GM12878 (cell line): ENCODE measurements at regions not wholly inside any gene's neighbourhood (a gene's known extent, or its start where the extent isn't known, plus 50 kb on each side); places are given as distances from the start of the nearest gene placed in this dataset.

Experiments
- ATAC-seq: fragments of 200-7000 bp; cut with Tn5 transposase; 3 replicates; pipeline ENCODE4 v1.9.1; 2020; ENCODE audit warnings: mild to moderate bottlenecking, moderate library complexity
- BruUV-seq: library from RNA; stranded (reverse); fragments of 400-500 nt; replicated peaks from 2 replicates; lab custom pipeline; 2021; lab: Mats Ljungman, UMichigan
- CTCF ChIA-PET: fragments of 300-600 bp; sonication (Branson Sonifier 250); formaldehyde crosslinking; extraction: SDS; loops from one replicate; lab custom pipeline; 2021; ENCODE audit warnings: inconsistent platforms; lab: Yijun Ruan, JAX
- POLR2A ChIA-PET: fragments of 350-600 bp; formaldehyde crosslinking; extraction: SDS; loops from one replicate; lab custom pipeline; 2021; ENCODE audit warnings: inconsistent platforms; lab: Charles Lee
- RAD21 ChIA-PET: fragments of 300-600 bp; sonication (Branson Sonifier 250); formaldehyde crosslinking; loops from one replicate; lab custom pipeline; 2023; ENCODE audit warnings: antibody characterized with exemption; ENCODE audit not compliant: unreplicated experiment; lab: Charles Lee
- SMC1A ChIA-PET: fragments of 300-600 bp; sonication (Branson Sonifier 250); formaldehyde crosslinking; loops from one replicate; lab custom pipeline; 2023; ENCODE audit not compliant: unreplicated experiment, uncharacterized antibody; lab: Charles Lee
- DNase-seq: peaks from one replicate; pipeline ENCODE4 v3.0.0-alpha.2; 2011; ENCODE audit warnings: low read depth, low spot score
- FAIRE-seq: peaks from 3 replicates; lab custom pipeline; 2011; peaks lifted over from hg19 to GRCh38; lab: Jason Lieb, UNC
- H2AFZ ChIP-seq: 2 replicates; pipeline ENCODE4 v1.6.0; 2011; ENCODE audit warnings: low read depth, low read length, control low read depth; ENCODE audit not compliant: control insufficient read depth
- H3K27ac ChIP-seq: 2 replicates; pipeline ENCODE4 v1.5.1; 2011; ENCODE audit warnings: control low read depth; ENCODE audit not compliant: control insufficient read depth, insufficient read depth
- H3K27me3 ChIP-seq, 2 experiments: replicated peaks in 1 of 2; 2 replicates each; pipeline versions ENCODE4 v1.6.0 to v1.6.1; 2011; ENCODE audit warnings: low read length in 1 of 2; ENCODE audit not compliant: control insufficient read depth in 2 of 2, insufficient read depth in 2 of 2
- H3K36me3 ChIP-seq, 2 experiments: 2 replicates each; pipeline ENCODE4 v1.5.1; 2011; ENCODE audit warnings: low read length in 1 of 2; ENCODE audit not compliant: control insufficient read depth in 2 of 2, insufficient read depth in 2 of 2
- H3K4me1 ChIP-seq: 2 replicates; pipeline ENCODE4 v1.6.1; 2011; ENCODE audit warnings: mild to moderate bottlenecking, low read length, moderate library complexity, mixed read lengths; ENCODE audit not compliant: control insufficient read depth, insufficient read depth
- H3K4me2 ChIP-seq: 2 replicates; pipeline ENCODE4 v1.6.0; 2011; ENCODE audit warnings: control low read depth; ENCODE audit not compliant: control insufficient read depth, insufficient read depth
- H3K4me3 ChIP-seq: fragments of 200-600 bp; sonication (generic); 2 replicates; pipeline ENCODE4 v1.5.1; 2016
- H3K79me2 ChIP-seq: 2 replicates; pipeline ENCODE4 v1.6.0; 2011; ENCODE audit warnings: low read length; ENCODE audit not compliant: control insufficient read depth, insufficient read depth
- H3K9ac ChIP-seq: 2 replicates; pipeline ENCODE4 v1.8.0; 2011; ENCODE audit warnings: low read length, control low read depth, mixed read lengths; ENCODE audit not compliant: control insufficient read depth, insufficient read depth
- H3K9me3 ChIP-seq: replicated peaks from 3 replicates; pipeline ENCODE4 v1.5.1; 2011; ENCODE audit warnings: mild to moderate bottlenecking, low read length; ENCODE audit not compliant: control insufficient read depth, insufficient read depth
- H4K20me1 ChIP-seq: 2 replicates; pipeline ENCODE4 v1.6.0; 2011; ENCODE audit not compliant: control insufficient read depth, insufficient read depth
- ATF3 ChIP-seq: IDR thresholded peaks from 2 replicates; pipeline ENCODE4 v1.6.1; 2011; ENCODE audit warnings: low read depth, mild to moderate bottlenecking, low read length, moderate library complexity, borderline replicate concordance; ENCODE audit errors: extremely low read depth
- BRCA1 ChIP-seq: IDR thresholded peaks from 2 replicates; pipeline ENCODE4 v1.6.1; 2011; ENCODE audit warnings: low read depth, low read length, improper control_type of control experiment
- CEBPZ ChIP-seq: fragments of 150-350 bp; IDR thresholded peaks from 2 replicates; pipeline ENCODE4 v1.6.1; 2016; ENCODE audit warnings: low read depth, low read length
- CHD2 ChIP-seq: IDR thresholded peaks from 2 replicates; pipeline ENCODE4 v1.6.1; 2011; ENCODE audit warnings: low read depth, low read length, improper control_type of control experiment, borderline replicate concordance
- HDGF ChIP-seq: fragments of 450-650 bp; IDR thresholded peaks from 2 replicates; pipeline ENCODE4 v1.6.1; 2016; ENCODE audit warnings: antibody characterized with exemption
- IKZF2 ChIP-seq, 2 experiments: fragments of 450-650 bp; IDR thresholded peaks; 2 replicates each; pipeline ENCODE4 v1.6.1; 2017; ENCODE audit warnings: mild to moderate bottlenecking in 2 of 2, moderate library complexity in 2 of 2
- NR2C2 ChIP-seq: IDR thresholded peaks from 2 replicates; pipeline ENCODE4 v1.6.1; 2011; ENCODE audit warnings: borderline replicate concordance, low read depth; ENCODE audit not compliant: control insufficient read depth, insufficient read length
- NRF1 ChIP-seq: conservative IDR thresholded peaks from 2 replicates; pipeline ENCODE4 v1.6.1; 2011; ENCODE audit warnings: mild to moderate bottlenecking, low read depth, low read length, improper control_type of control experiment
- PAX5 ChIP-seq: IDR thresholded peaks from 2 replicates; pipeline ENCODE4 v1.6.1; 2011; ENCODE audit warnings: low read depth, low read length, borderline replicate concordance
- RCOR1 ChIP-seq: conservative IDR thresholded peaks from 2 replicates; pipeline ENCODE4 v1.6.1; 2012; ENCODE audit warnings: low read depth, low read length, improper control_type of control experiment
- RUNX3 ChIP-seq: IDR thresholded peaks from 2 replicates; pipeline ENCODE4 v1.6.1; 2012; ENCODE audit warnings: low read length, inconsistent platforms
- ZSCAN29 ChIP-seq: fragments of 450-650 bp; IDR thresholded peaks from 2 replicates; pipeline ENCODE4 v1.6.1; 2017; ENCODE audit warnings: mild to moderate bottlenecking, moderate library complexity
- WGBS: methylation state at CpG from one replicate; pipeline ENCODE4 v1.1.6; 2016; ENCODE audit warnings: low lambda C conversion rate; ENCODE audit not compliant: insufficient replicate concordance, insufficient coverage; ENCODE audit errors: missing lambda C conversion rate; 5-methylcytosine and 5-hydroxymethylcytosine counted together
- in situ Hi-C: fragments of 300-500 bp; cut with MboI; formaldehyde crosslinking; loops from 9 replicates; pipeline ENCODE4 v1.14.3; 2018; ENCODE audit warnings: mixed read lengths
- intact Hi-C: fragments of 100-400 bp; cut with micrococcal nuclease; formaldehyde crosslinking; loops from one replicate; pipeline ENCODE4 v1.14.2; 2022; ENCODE audit not compliant: unreplicated experiment

DNA sequence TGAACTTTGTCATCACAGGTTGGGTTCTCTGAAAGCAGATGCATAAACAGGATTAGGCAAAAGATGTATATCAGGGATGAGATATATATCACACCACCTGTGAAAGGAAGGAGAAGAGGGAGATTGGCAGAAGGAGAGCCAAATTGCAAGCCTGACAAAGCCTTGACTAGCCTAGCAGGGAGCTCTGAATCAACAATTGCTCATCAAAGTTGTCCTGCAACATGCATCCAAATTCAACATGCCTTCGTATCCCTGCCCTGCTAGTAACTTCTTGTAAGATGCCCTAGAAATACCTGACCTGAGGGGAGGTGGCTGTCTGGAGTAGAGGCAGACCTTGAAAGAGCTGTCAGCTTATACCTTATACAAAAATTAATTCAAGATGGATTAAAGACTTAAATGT is 207.1 kb upstream of the HTR1E start:
- Histone ChIP-seq H3K27me3 (no peaks in the 10 kb centered on the region), H4K20me1 (no peaks in the 10 kb centered on the region), H3K4me3 (no peak overlapping the region), H3K9ac (no peak overlapping the region), H3K4me2 (no peak overlapping the region), H3K36me3 (no peaks in the 10 kb centered on the region; a peak in 1 of 4 replicates), H3K9me3 (no peaks in the 10 kb centered on the region), H3K4me1 (no peaks in the 10 kb centered on the region), H2AFZ (no peak overlapping the region), H3K27ac (no peak overlapping the region), H3K79me2 (no peaks in the 10 kb centered on the region)
- ATAC-seq: no peak
- ChIA-PET POLR2A (no interaction called here), SMC1A (interaction anchor here (1.1 kb wide), 1 partner anchor 35 kb away, joined by 3 read pairs; no protein-coding TSS in a partner anchor), CTCF (no interaction called here), RAD21 (no interaction called here)
- in situ Hi-C loops (no loop called here), intact Hi-C loops (no loop called here)
- TF ChIP-seq PAX5 (no peak), IKZF2 (IDR thresholded peaks at IDR 0.05) (no peak), RUNX3 (no peak), ATF3 (no peak), ZSCAN29 (no peak), NRF1 (no peak), HDGF (no peak), CHD2 (no peak), BRCA1 (no peak), NR2C2 (no peak), RCOR1 (no peak), CEBPZ (no peak)
- no TSS peak for BruUV-seq
- DNase-seq: no peak
- WGBS: 0% methylated on average over 1 of the region's 1 CpG
- no peak for FAIRE-seq
